Fibroblast of villous mesenchyme (primary cell): ENCODE measurements at regions not wholly inside any gene's neighbourhood (a gene's known extent, or its start where the extent isn't known, plus 50 kb on each side); places are given as distances from the start of the nearest gene placed in this dataset.

ENCODE experiments used
- DNase-seq: peaks from one replicate; pipeline ENCODE4 v3.0.0-alpha.2; 2010; ENCODE audit warnings: low read depth
- H3K4me3 ChIP-seq: 2 replicates; pipeline ENCODE4 v1.5.1; 2011; ENCODE audit warnings: low read depth, mild to moderate bottlenecking, low read length
- TF ChIP-seq, protein P1 (sequence below): IDR thresholded peaks from 2 replicates; pipeline ENCODE4 v1.5.1; 2012; ENCODE audit warnings: low read depth, mild to moderate bottlenecking, low read length; ENCODE audit not compliant: insufficient read depth

DNA sequence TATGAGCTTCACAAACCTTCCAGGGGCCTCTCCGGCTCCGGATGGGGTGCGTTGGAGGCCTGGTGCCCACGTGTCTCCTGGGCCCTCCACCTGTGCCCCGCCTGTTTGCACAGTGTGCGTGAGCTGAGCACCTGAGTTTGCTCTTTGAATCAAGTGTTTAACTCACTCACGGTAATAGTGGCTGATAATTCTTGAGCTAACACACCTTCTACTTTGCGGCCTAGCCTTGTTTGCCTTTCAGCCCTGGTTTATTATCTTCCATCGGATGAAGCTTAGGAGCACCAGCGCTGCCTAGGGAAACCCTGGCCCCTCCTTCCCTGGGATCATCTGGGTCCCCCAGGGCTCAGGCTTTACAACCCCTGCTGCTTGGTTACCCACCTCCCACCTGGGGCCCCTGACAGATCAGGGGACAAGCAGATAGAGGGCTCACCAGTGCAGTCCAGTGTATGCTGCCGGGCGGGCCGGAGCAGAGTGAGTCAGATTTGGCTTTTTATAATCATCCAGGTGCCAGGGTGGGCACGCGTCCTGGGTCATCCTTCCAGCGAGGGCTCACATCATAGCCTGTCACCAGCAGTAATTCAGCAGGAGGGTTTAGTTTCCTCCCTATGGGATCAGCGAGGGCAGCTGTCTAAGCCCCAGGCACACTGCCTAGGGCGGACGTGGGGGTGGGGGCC, 62.8 kb upstream of the RFLNA start:
- DNase-seq: no peak
- no peak overlapping the region for H3K4me3 ChIP-seq
- TF ChIP-seq, protein P1, sequence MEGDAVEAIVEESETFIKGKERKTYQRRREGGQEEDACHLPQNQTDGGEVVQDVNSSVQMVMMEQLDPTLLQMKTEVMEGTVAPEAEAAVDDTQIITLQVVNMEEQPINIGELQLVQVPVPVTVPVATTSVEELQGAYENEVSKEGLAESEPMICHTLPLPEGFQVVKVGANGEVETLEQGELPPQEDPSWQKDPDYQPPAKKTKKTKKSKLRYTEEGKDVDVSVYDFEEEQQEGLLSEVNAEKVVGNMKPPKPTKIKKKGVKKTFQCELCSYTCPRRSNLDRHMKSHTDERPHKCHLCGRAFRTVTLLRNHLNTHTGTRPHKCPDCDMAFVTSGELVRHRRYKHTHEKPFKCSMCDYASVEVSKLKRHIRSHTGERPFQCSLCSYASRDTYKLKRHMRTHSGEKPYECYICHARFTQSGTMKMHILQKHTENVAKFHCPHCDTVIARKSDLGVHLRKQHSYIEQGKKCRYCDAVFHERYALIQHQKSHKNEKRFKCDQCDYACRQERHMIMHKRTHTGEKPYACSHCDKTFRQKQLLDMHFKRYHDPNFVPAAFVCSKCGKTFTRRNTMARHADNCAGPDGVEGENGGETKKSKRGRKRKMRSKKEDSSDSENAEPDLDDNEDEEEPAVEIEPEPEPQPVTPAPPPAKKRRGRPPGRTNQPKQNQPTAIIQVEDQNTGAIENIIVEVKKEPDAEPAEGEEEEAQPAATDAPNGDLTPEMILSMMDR: no peak

DNA sequence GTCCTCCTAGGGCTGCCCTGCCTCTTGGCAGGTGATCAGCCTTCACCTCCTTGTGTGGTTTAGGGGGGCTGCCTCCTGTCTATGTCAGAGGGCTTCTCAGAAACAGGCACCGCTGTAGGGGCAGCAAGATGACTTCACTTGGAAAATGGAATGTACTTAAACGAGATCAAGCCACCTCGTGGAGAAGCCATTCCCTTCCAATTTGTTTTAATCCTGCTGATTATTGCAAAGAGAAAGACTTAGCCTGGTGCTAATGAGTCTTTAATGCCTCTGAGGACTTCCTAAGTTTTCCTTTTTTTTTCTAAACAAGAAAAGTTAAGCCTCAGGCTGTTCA, 62.3 kb upstream of the RFLNA start:
- H3K4me3 ChIP-seq: no peak overlapping the region
- TF ChIP-seq, protein P1: no peak
- DNase-seq: no peak

DNA sequence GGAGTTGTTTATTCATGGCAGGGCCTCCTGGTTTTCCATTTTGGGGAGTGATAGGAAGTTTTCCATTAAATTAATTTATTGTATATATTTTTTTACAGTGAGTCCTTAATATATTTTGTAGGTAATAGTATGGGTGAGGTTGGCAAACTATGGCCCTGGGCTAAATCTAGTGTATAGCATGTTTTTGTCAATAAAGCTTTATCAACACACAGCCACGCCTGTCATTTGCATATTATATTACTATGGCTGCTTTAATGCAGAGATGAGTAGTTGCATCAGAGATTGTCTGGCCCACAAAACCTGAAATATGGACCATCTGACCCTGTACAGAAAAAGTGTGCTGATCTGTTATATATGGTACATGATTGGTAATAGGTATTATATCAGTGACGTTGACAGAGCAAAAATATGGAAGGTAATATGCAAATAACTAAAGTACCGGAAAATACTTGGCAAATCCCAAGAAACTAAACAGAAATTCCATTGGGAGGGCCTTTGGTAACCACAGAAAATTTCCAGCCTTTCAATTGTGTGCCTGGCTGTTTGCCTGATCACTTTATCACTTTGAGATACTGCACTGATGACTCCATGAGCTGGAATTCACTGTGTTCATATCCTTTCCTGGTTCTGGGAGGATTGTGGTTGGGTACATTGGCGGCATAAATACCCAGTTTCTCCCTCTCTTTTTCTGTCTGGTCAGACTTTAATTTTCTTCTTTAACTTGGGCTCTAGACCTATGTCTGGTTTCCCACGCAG, 61.7 kb upstream of the RFLNA start:
- TF ChIP-seq, protein P1: no peak
- H3K4me3 ChIP-seq: peak overlapping the region; percentile 17
- DNase-seq: peak; percentile 94

DNA sequence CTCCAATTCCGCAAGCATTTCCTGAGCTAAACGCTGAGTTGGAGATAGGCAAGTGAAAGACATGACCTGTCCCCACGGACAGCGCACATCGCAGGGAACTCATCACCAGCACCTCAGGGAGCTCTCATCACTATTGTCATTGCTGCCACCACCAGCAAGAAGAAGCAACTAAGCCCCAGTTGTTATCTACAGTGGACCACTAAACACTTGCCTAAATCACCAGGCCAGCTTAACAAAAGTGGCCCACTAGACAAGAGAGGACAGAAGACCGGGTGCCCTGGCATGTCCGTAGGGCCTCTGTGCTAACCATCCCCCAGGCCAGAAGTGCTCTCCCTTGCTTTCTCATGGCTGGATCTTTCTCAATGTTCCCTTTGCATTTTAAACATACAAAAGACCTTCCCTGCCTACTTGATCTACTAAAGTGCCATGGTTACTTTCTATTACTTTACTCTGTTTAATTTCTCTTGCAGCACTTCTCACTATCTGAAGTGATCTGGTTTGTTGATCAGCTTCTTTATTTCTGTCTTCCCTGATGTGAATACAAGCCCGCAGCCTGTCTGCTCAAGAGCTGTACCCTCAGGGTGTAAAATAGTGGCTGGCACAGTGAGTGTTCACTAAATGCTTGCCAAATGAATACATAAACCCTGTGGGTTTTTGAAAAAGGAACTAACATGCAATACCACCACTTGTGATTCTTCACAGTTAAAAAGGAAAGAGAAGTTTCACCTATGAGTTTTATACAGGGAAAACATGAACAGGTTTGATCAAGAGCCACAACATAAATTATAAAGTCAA, 60.9 kb upstream of the RFLNA start:
- TF ChIP-seq, protein P1: no peak
- DNase-seq: peak; percentile 45
- peak overlapping the region; percentile 17 for H3K4me3 ChIP-seq

DNA sequence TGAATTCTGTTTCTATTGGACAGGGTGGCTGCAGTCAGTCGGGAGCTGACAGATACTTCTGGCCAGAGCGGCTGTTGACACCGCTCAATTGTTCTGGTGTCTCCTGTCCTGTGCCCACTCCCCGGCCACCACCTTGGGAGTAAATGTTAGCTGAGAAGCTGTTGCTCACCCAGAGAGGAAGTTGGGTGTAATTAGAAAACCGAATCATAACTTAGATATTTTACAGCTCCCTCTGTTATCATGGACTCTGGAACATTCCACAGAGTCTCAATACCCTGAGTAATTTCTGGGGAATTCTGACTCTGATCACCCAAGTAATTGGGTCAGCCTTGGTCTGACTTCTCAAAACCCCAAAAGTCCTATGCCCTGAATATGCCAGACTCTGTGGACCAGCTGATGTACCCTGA, 58.3 kb upstream of the RFLNA start:
- DNase-seq: peak; percentile 81
- H3K4me3 ChIP-seq: no peak overlapping the region
- TF ChIP-seq, protein P1: no peak

DNA sequence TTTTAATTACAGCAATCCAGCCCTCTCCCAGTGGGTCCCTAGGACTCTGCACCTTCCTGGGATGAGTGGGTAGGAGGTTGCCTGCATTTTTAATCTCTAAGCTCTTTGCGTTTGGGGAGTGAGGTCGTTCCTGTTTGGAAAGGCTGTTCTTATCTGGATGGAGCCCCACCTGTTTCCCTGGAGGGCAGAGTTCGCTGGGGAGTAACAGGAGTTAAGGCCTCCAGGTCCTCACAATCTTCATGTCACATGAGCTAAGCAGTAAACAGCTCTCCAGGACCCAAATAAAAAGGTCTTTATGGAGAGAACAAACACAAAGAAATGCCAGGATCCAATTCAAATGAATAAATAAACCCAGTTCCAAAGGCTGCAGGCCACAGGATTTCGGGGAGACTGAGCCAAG, 56.0 kb upstream of the RFLNA start:
- DNase-seq: no peak
- TF ChIP-seq, protein P1: no peak
- H3K4me3 ChIP-seq: no peak overlapping the region
